ENCODE measurements at regions not wholly inside any gene's neighbourhood (a gene's known extent, or its start where the extent isn't known, plus 50 kb on each side); places are given as distances from the start of the nearest gene placed in this dataset.
A peak's percentile ranks its signal among the peaks of the same experiment; 100 is the strongest.

GRCh38 chr10:30784897-30785605 lies 155.5 kb upstream of the LYZL2 start:
- Histone ChIP-seq H3K4me2 (ENCODE audit: low read length) (peak overlapping the region; percentile 62), H3K79me2 (ENCODE audit: control insufficient read depth, low read length) (no peaks in the 10 kb centered on the region), H3K27me3 (ENCODE audit: control insufficient read depth, low read length) (peaks cover 42% of the 10 kb centered on the region), H3K4me1 (ENCODE audit: control insufficient read depth, low read length) (peaks cover 9% of the 10 kb centered on the region), H3F3A (ENCODE audit: control insufficient read depth, insufficient read depth) (no peaks in the 10 kb centered on the region), H3K9me2 (replicated peaks; ENCODE audit: control insufficient read depth, low read length) (no peaks in the 10 kb centered on the region), H3K9me3 (ENCODE audit: control insufficient read depth, insufficient read depth, low read length) (no peaks in the 10 kb centered on the region), H3K27ac (ENCODE audit: low read depth, low read length) (no peak overlapping the region), H3K36me3 (ENCODE audit: control insufficient read depth, low read length) (no peaks in the 10 kb centered on the region), H4K20me1 (ENCODE audit: control insufficient read depth, insufficient read depth, low read depth, low read length) (no peaks in the 10 kb centered on the region), H3K4me3 (ENCODE audit: low read length) (no peak overlapping the region)
- TF ChIP-seq CTCF (IDR thresholded peaks at IDR 0.05; ENCODE audit: low read depth, low read length, poor library complexity, severe bottlenecking) (no peak), EZH2phosphoT487 (IDR thresholded peaks at IDR 0.05; ENCODE audit: borderline replicate concordance, low read length) (no peak)

- Histone ChIP-seq H3K9me2 (replicated peaks; ENCODE audit: control insufficient read depth, low read length) (no peaks in the 10 kb centered on the region), H3K36me3 (ENCODE audit: control insufficient read depth, low read length) (no peaks in the 10 kb centered on the region), H3K79me2 (ENCODE audit: control insufficient read depth, low read length) (no peaks in the 10 kb centered on the region), H3K4me1 (ENCODE audit: control insufficient read depth, low read length) (peaks cover 9% of the 10 kb centered on the region), H3F3A (ENCODE audit: control insufficient read depth, insufficient read depth) (no peaks in the 10 kb centered on the region), H3K27ac (ENCODE audit: low read depth, low read length) (no peak overlapping the region), H3K9me3 (ENCODE audit: control insufficient read depth, insufficient read depth, low read length) (no peaks in the 10 kb centered on the region), H3K4me2 (ENCODE audit: low read length) (peak overlapping the region; percentile 62), H3K4me3 (ENCODE audit: low read length) (no peak overlapping the region), H3K27me3 (ENCODE audit: control insufficient read depth, low read length) (peaks cover 42% of the 10 kb centered on the region), H4K20me1 (ENCODE audit: control insufficient read depth, insufficient read depth, low read depth, low read length) (no peaks in the 10 kb centered on the region)
- TF ChIP-seq EZH2phosphoT487 (IDR thresholded peaks at IDR 0.05; ENCODE audit: borderline replicate concordance, low read length), result no peak
- no peak for TF ChIP-seq CTCF (IDR thresholded peaks at IDR 0.05; ENCODE audit: low read depth, low read length, poor library complexity, severe bottlenecking)
Observed at GRCh38 chr10:30784524-30784896, 155.0 kb upstream of the LYZL2 start.

GRCh38 chr10:30783939-30784501 lies 154.5 kb upstream of the LYZL2 start:
- peaks cover 39% of the 10 kb centered on the region for H3K27me3 ChIP-seq (ENCODE audit: control insufficient read depth, low read length)
- H3K4me3 ChIP-seq (ENCODE audit: low read length), result peak overlapping the region; percentile 38
- H3F3A ChIP-seq (ENCODE audit: control insufficient read depth, insufficient read depth), result no peaks in the 10 kb centered on the region
- no peak overlapping the region for H3K27ac ChIP-seq (ENCODE audit: low read depth, low read length)
- no peaks in the 10 kb centered on the region for H3K9me2 ChIP-seq (replicated peaks; ENCODE audit: control insufficient read depth, low read length)
- peak overlapping the region; percentile 62 for H3K4me2 ChIP-seq (ENCODE audit: low read length)
- peaks cover 9% of the 10 kb centered on the region for H3K4me1 ChIP-seq (ENCODE audit: control insufficient read depth, low read length)
- no peaks in the 10 kb centered on the region for H3K36me3 ChIP-seq (ENCODE audit: control insufficient read depth, low read length)
- TF ChIP-seq EZH2phosphoT487 (IDR thresholded peaks at IDR 0.05; ENCODE audit: borderline replicate concordance, low read length) (no peak), CTCF (IDR thresholded peaks at IDR 0.05; ENCODE audit: low read depth, low read length, poor library complexity, severe bottlenecking) (peak; percentile 88)
- H4K20me1 ChIP-seq (ENCODE audit: control insufficient read depth, insufficient read depth, low read depth, low read length), result no peaks in the 10 kb centered on the region
- no peaks in the 10 kb centered on the region for H3K9me3 ChIP-seq (ENCODE audit: control insufficient read depth, insufficient read depth, low read length)
- H3K79me2 ChIP-seq (ENCODE audit: control insufficient read depth, low read length), result no peaks in the 10 kb centered on the region
